NCI-H226 (cell line): ENCODE measurements at regions not wholly inside any gene's neighbourhood (a gene's known extent, or its start where the extent isn't known, plus 50 kb on each side); places are given as distances from the start of the nearest gene placed in this dataset.
A peak's percentile ranks its signal among the peaks of the same experiment; 100 is the strongest.
"Not testable (repeated sequence)": the region's sequence is repeated elsewhere in the genome, so short reads cannot be mapped to it uniquely, and the experiment has no call there.

Source experiments
- DNase-seq: peaks from one replicate; pipeline ENCODE4 v3.0.0-alpha.2; 2015

GRCh38 chr9:84054341-84055010, 73.9 kb downstream of the RMI1 start:
- DNase-seq: no peak

- no peak for DNase-seq
Observed at GRCh38 chr9:84057662-84058061, 77.1 kb downstream of the RMI1 start.

GRCh38 chr9:84059936-84060335, 79.3 kb downstream of the RMI1 start:
- no peak for DNase-seq

- no peak for DNase-seq
Observed at GRCh38 chr9:84061613-84062193, 81.1 kb downstream of the RMI1 start.

- no peak for DNase-seq
Observed at GRCh38 chr9:84062538-84062937, 81.9 kb downstream of the RMI1 start.

- DNase-seq: no peak
Observed at GRCh38 chr9:84067821-84068220, 87.2 kb downstream of the RMI1 start.

- DNase-seq: no peak
Observed at GRCh38 chr9:84068872-84069271, 88.3 kb downstream of the RMI1 start.

- DNase-seq: no peak
Observed at GRCh38 chr9:84070590-84070989, 90.0 kb downstream of the RMI1 start.

GRCh38 chr9:84072621-84073180, 92.1 kb downstream of the RMI1 start:
- no peak for DNase-seq

- no peak for DNase-seq
Observed at GRCh38 chr9:84075004-84075403, 94.4 kb downstream of the RMI1 start.

GRCh38 chr9:84076384-84076783, 95.8 kb downstream of the RMI1 start:
- no peak for DNase-seq

- DNase-seq: not testable (repeated sequence)
Observed at GRCh38 chr9:84077816-84078215, 97.2 kb downstream of the RMI1 start.

- DNase-seq: no peak
Observed at GRCh38 chr9:84079994-84080393, 99.4 kb downstream of the RMI1 start.

- no peak for DNase-seq
Observed at GRCh38 chr9:84101964-84102632, 121.5 kb downstream of the RMI1 start.

GRCh38 chr9:84103651-84104377, 123.2 kb downstream of the RMI1 start:
- no peak for DNase-seq

- DNase-seq: no peak
Observed at GRCh38 chr9:84107081-84107480, 126.5 kb downstream of the RMI1 start.

- no peak for DNase-seq
Observed at GRCh38 chr9:84107995-84108394, 127.4 kb downstream of the RMI1 start.

GRCh38 chr9:84111726-84112125, 131.1 kb downstream of the RMI1 start:
- peak; percentile 9 for DNase-seq

GRCh38 chr9:84121991-84122523, 141.5 kb downstream of the RMI1 start:
- DNase-seq: peak; percentile 9

GRCh38 chr9:84122572-84122971, 142.0 kb downstream of the RMI1 start:
- no peak for DNase-seq

- DNase-seq: no peak
Observed at GRCh38 chr9:84123648-84124406, 143.2 kb downstream of the RMI1 start.

- no peak for DNase-seq
Observed at GRCh38 chr9:84125046-84125445, 144.4 kb downstream of the RMI1 start.
